ENCODE measurements at regions not wholly inside any gene's neighbourhood (a gene's known extent, or its start where the extent isn't known, plus 50 kb on each side); places are given as distances from the start of the nearest gene placed in this dataset.
"Not testable (repeated sequence)": the region's sequence is repeated elsewhere in the genome, so short reads cannot be mapped to it uniquely, and the experiment has no call there.

DNA sequence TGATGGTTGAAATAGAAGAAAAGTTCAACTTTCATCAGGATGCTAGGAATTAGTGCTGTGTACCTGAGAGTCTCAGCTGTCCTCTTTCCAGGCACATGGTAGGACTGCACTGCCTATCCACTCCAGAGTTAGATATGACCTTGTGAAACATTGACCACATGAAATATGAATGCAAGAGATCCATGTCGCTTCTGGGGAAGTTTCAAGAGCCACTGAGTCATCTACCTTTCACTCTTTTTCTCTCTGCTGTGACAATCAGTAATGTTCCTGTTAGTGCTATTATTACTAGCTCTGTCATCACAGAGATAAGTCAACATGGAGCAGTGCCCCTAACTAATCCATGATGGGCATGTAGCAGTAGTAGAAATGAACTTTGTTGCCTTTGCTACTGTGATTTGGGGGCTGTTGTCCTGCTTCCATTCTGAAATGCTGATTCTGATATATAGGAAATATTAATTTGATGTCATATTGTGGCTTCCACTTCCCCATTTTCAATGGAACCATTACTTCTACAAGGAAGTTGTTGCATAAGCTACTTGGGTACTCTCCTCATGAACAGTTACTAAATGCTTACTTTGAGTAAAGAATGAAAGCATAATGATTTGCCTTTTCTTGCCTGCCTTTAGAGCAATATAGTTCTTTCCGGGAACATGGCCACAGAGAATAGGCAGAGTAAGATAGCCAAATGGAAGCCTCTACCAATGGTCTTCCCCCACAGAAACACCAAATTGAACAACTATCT, 192.8 kb upstream of the ZNF521 start:
- DNase-seq: no peak

DNA sequence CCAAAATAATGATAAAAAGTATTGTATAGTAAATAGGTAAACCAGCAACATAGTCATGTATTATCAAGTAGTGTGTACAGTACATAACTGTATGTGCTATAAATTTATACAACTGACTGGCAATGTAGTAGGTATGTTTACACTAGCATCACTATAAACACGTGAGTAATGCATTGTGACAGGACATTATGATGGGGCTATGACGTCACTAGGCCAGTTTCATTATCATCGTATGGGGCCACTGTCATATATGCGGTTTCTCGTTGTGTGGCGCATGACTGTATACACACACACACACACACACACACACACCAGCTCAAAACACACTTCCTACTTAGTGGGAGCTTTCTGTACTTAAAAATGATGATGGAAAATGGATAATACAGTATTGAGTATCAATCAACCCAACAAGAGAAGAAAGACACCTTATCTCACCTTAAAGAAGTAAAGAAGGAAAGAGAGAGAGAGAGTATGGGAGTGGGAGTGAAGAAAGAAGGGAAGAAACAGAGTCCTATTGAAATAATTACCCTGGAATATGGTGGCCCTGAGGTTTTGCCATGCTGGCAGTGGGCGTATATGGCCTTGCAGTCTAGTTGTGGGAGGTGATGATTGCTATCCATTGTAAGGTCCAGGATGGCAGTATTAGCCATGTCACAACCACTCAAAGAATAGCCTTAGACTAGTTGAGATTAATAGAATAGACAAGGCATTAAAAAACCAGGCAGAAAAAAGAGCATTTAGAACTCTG, 186.4 kb upstream of the ZNF521 start:
- DNase-seq: no peak

DNA sequence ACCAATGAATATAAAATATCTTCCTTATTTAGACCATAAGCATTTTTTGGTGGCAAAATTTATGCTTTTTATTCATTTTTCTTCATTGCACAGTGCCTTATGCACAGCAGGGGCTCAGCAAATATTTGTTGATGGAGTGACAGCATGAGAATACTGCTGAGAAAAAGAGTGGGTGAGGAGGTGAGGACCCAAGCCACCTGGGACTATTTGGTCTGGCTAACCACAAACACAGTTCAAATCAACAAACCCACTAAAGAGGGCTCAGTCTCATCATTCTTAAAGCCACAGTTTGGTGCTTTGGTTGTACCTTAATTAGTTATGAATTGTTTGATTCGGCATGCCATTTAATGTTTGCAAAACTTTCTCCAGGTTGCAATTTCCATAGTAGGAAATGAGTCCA, 183.5 kb upstream of the ZNF521 start:
- DNase-seq: no peak

DNA sequence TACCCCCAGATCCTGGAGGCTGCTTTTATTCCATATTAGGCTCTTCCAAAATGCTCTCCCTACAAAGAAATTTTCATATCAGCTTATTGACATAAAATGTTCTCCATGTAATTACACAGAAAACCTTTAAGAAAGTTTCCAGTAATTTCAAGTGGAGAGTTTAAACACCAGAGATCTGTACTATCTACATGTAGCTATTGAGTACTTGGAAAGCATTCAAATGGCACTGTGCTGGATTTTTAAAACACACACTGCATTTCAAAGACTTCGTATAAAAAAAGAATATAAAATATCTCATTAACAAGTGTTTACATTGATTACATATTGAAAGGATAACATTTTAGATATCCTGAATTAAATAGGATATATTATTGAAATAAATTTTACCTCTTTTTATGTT, 182.4 kb upstream of the ZNF521 start:
- no peak for DNase-seq

DNA sequence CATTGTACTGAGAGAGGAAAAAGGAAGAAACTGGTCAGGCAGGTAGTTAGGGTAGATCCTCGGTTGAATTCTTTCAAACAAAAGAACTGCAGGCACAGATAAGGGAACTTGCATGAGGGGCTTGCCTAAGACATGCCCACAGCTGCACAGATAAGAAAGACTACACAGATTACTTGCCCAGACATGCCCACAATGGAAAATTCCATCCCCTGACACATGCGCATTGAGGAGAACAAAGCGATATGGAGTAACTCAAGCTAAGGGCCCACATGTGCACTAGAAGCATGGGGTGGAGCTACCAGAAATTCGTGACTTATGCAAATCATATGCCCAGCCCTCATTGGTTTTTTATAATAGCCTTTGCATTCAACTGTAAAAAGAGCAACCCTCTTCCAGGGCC, 181.3 kb upstream of the ZNF521 start:
- DNase-seq: no peak

DNA sequence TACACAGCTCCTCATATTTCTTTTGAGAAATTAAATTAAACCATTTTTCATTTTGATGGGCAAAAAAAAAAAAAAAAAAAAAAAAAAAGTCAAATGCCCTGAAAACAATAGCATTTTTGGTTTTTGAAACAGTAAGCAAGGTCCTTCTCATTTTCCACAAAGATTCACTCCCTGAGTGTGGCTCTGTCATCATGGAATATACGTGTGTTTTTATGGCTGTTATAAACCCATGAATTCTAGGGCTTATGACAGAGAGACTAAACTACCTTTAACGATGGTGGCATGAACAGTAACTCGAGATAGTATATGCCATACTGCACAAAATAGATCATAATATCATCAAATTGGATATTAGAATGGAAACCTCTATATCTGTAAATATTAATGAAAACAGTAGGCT, 179.2 kb upstream of the ZNF521 start:
- DNase-seq: no peak

DNA sequence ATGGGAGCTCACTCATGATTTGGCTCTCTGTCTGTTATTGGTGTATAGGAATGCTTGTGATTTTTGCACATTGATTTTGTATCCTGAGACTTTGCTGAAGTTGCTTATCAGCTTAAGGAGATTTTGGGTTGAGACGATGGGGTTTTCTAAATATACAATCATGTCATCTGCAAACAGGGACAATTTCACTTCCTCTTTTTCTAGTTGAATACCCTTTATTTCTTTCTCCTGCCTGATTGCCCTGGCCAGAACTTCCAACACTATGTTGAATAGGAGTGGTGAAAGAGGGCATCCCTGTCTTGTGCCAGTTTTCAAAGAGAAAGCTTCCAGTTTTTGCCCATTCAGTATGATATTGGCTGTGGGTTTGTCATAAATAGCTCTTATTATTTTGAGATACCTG, 173.8 kb upstream of the ZNF521 start:
- DNase-seq: not testable (repeated sequence)

DNA sequence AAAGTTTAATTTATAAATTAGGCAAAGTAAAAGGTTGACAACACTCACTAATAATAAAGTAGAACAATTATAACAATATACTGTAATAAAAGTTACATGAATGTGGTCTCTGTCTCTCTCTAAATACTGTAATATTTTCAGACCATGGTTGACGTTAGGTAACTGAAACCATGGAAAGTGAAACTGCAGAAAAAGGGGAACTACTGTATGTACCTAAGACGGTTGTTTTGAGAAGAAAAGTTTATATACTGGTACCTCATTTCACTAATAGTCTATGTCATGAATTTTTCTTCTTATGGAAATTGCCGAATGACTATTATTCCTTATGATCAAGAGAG, 166.7 kb upstream of the ZNF521 start:
- DNase-seq: no peak

DNA sequence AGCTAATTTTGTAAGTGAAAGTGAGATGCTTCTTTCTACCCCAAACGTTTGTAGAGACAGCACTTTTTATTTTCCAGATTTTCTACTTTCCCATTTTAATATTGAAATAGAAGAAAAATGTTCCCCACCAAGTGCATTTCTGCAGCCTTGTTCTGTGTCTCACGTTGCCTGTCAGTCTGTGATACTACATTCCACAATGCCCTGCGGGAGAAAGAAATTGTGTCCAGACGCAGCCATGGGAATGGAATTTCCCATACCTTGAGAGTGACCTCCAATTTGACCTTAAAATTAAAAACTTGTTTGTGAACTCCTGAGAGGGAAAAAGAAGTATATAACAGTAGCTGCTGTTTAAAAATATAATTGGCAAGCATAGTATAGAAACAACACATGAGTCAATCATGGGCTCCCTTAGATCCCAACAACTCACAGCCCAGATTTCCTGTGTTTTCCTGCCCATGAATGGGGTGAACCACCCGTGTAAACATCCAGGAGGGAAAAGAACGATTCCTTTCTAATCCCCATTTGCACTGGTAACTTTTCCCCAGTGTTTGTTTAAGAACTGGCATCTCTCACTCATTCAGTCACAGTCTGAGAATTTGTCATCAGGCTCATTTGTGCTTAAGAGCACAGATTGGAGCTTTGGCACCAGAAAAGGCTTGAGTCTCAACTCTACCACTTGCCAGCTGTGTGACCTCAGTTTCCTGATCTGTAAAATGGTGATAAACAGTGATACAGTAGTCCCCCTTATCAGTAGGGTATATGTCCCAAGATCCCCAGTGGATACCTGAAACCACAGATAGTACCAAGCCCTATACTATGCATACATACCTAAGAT, 166.1 kb upstream of the ZNF521 start:
- DNase-seq: no peak

DNA sequence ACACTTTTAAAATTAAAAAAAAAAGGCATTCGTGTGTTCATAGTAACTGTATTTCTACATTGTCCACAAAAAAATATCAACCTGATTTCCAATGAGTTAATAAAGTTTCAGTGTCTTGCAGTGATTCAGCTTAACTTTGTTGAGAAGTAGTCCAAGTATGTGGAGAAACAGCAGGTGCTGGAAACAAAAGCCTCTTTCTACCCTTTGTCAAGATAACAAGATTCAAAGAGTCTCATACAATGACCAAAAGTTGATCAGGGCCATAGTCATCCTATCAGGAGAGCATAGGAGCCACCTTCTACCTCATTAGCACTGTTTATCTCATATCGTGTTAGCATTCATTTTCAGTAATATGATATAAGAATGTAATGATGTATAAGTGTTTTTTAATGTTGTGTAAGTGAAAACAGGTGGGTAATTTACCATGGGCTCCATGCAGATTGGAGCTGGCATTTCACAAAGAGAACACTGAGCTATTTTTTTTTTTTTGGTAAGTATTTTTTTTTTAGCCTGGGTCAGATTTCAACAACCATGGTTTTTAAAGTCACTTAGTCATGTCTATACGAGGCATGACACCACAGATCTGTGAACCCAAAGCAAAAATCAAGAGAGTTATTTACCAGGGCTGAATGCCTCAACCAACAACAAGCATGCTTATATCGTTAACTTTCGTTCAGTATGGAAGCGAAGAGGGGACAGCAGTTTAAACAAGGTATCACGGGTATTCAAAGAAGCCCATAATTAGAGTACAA, 165.0 kb upstream of the ZNF521 start:
- no peak for DNase-seq

DNA sequence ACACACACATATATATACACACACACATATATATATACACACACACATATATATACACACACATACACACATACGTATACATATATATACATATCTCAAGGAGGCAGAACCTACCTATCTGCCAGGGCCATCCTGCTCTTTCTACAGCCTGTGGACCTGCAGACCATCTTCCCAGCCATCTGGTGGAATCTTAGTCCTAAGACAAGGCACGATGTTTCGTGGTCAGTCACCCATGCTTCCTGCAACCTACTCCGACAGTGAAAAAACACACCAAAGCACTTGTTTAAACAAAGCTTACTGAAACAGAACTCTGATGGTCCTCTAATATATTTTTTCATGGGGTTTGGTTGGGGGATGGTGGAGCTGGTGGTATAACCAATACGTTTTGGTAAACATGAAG, 164.2 kb upstream of the ZNF521 start:
- DNase-seq: no peak

DNA sequence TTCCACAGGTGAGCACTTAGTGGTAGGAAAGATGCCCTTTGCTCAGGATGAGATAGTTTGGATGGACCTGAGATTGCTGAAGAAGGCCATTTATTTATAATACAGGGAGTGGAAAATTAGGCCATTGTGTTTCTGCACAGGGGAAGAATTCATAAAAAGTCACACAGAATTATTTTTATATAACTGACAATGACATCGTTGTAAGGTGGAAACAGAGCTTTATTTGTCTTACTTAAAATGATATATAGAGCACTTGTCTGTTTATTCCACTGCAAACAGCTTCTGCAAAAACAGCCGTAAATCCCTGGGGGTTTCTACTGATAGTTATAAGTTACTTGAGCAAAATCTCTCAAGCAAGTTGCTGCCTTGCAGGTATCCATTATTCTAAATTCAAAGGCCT, 158.1 kb upstream of the ZNF521 start:
- no peak for DNase-seq

DNA sequence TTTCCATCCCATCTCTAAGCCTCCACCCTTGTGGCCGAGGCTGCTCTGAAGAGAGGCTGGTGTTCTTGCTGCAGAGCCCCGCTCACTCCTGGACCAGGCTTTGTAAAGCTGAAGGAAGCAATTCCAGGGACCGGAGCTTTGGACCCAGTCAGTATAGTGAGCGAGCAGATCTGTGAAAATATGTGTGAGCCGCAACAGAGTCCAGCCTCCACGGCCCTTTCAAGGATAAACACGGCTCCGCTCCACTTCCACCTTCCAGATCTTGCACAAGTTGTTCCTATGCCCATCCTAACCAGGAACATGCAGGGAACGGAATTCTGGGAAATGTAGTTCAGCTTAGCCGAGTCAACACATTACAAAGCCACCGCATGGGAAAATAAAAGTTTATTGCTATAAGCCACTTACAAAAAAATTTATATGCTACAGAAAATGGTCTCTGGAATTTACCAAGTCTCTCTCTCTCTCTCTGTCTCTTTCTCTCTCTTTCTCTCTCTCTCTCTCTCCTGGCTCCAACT, 151.7 kb upstream of the ZNF521 start:
- DNase-seq: peak; percentile 30

DNA sequence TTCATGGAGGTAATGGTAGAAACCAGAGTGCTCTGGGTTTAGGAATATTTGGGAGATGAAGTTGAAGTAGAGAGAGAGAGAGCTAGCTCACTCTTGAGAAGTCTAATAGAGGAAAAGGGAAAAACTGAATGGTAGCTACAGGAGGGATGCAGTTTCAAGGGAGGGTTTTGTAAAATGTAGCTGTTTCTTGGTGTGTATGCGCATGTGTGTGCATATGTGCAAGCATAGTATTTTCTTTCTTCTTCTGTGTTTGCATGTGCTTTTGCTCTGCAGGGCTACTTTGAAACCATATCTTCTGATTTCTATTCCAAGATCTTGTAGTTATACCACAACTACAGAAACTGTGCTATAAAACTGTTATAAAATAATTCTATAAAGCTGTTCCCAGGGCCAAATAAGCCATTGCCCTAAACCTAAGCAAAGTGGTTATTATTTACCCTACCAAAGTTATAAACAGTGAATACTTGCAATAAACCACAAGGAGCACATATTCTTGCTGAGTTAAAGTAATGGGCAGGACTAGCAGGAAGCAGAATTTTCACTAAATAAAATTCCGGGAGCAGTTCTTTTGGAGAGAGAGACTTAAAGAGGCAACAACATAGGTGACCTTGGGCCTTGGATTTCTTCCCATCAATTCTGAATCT, 145.3 kb upstream of the ZNF521 start:
- no peak for DNase-seq

DNA sequence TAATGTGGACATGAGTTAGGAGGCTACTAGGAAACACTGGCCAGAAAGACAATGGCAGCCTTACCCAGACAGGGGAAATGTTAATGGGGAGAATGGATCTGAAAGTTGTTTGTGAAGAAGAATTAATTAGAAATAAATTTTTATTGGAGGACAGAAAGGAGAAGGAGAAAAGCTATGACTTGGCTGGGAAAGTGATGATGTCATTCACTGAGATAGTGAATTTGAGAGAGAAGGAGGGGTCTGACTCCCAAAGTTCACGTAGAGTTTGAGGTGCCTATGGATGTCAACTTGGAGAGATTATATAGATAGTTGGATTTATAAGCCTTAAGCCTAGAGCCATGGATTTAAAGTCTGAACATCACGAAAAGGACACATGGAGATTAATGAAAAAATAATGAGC, 144.6 kb upstream of the ZNF521 start:
- no peak for DNase-seq

DNA sequence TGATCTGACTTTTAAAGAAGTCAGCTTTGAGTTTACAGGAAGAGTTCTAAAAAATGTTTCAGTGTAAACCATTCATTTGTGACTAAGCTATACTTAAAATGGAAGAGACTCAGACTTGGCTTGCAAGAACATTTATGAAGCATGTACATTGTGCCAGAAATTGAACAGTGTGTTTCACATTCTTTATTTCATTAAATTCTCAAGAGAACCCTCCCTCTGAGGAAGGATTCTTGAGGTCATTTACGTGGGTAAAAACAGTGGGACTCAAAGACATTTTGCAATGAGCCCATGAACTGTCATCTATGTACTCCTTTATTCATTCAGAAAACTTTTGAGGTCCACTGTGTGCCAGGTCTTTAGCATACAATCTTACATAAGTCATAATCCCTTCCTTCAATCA, 143.6 kb upstream of the ZNF521 start:
- DNase-seq: no peak

DNA sequence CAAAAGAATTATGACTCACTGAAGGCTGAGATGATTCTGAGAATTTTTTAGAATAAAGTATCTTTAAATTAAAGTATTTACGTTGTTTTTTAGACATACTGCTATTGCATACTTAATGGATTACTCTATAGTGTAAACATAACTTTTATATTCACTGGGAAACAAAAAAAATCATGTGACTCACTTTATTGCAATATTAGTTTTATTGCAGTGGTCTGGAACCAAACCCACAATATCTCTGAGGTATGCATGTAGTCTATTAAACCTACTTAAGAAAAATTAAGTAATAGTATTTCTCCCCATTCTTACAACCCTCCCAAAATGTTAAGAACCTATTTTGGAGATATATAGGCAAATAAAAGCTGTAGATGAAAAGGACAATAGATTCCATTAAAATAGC, 142.9 kb upstream of the ZNF521 start:
- no peak for DNase-seq

DNA sequence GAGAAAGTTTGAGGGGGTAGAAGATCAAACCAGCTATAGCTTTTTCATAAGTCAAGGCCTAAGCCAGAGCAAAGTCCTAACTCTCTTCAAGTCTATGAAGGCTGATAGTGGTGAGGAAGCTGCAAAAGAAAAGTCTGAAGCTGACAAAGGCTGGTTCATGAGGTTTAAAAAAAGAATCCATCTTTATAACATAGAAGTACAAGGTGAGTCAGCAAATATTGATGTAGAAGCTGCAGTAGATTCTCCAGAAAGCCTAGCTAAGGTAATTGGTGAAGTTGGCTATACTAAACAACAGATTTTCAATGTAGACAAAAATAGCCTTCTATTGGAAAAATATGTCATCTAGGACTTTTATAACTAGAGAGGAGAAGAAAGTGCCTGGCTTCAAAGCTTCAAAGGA, 141.4 kb upstream of the ZNF521 start:
- no peak for DNase-seq

DNA sequence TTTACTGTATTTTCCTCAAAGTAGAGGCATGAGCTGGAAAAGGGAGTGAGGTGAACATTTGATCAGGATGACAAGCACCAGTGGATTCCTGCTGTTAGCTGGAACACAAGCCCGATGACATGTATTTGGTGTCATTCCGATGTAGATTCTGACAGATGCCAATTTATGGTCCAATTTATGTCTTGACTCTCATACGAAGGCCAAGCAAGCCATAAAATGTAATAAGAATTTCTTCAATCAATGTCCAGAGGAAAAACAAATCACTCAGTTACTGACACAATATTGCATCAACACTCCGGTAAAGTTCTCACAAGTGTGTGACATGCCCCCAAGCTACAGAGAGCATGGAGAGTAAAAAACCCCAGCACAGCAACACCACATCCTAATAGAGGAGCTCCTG, 138.3 kb upstream of the ZNF521 start:
- DNase-seq: no peak

DNA sequence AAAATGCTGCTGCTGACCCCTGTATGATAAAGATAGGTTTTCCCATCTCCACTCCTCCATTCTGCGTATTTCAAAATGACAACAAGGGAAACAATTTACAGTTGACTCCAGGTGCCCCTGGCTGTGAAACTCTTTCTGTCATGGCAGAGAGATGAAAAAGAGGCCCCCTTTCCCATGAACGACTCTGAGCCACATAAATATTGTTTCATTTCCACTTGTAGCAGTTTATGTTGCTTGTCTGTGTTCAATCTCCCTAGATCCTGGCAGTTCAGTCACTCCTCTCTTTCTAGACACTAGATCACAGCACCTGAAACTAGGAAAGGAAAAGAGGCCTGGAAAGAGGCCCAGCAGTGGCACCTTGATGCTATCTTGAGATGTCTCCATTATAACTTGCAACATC, 121.0 kb upstream of the ZNF521 start:
- DNase-seq: no peak

DNA sequence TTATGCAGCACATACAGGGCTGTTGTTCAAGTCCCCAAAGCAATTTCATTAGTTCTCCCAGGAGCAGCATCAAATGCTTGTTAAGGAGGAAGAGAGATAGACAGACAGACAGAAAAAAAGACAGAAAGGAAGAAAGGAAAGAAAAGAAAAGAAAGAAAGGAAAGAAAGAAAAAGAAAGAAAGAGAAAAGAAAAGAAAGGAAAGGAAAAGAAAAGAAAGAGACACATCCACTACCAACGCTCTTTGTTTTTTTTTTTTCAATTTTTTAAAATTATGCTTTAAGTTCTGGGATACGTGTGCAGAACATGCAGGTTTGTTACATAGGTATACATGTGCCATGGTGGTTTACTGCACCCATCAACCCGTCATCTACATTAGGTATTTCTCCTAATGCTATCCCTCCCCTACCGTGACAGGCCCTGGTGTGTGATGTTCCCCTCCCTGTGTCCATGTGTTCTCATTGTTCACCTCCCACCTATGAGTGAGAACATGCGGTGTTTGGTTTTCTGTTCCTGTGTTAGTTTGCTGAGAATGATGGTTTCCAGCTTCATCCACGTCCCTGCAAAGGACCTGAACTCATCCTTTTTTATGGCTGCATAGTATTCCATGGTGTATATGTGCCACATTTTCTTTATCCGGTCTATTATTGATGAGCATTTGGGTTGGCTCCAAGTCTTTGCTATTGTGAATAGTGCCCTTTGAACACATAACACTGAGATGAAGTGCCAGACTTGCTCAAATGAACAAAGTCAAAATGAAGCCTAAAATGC, 119.0 kb upstream of the ZNF521 start:
- DNase-seq: not testable (repeated sequence)

DNA sequence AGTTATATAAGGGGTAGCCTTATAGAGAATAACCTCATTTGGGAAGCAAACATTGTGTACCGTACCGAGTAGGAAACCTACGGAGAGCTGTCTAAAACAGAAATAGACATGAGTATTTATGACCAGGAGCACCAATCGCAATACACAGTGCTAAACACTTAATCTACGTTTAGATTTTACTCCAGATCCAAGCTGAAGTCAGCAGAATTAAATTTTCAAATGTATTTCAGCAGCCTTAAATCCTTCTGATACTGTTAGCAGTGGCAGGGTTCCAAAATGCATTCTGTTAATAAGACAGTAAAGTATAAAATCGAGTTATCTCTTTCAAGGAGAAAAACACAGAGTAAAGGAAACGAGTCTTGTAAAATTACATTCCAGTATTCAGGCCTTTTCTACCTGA, 118.1 kb upstream of the ZNF521 start:
- DNase-seq: no peak
